Stimulated activated naive CD8-positive, alpha-beta T cell treated with anti-CD3 and anti-CD28 coated beads, Interleukin-15, amount 100 ng/mL, for 72 hours (primary cell): ENCODE measurements at regions not wholly inside any gene's neighbourhood (a gene's known extent, or its start where the extent isn't known, plus 50 kb on each side); places are given as distances from the start of the nearest gene placed in this dataset.
"Not testable (repeated sequence)": the region's sequence is repeated elsewhere in the genome, so short reads cannot be mapped to it uniquely, and the experiment has no call there.

Experiments
- ATAC-seq: fragments of 150-1000 bp; cut with Tn5 transposase; 2 replicates; pipeline ENCODE4 v1.10.0; 2021; ENCODE audit warnings: mild to moderate bottlenecking, moderate library complexity
- DNase-seq, 2 donors: peaks; one replicate each; pipeline ENCODE4 v3.0.0; 2021 to 2022
- H3K27ac Mint-ChIP-seq, 2 donors: one replicate each; pipeline ENCODE4 v1.8.0; 2022; ENCODE audit warnings: mild to moderate bottlenecking in 2 of 2, mixed read lengths in 2 of 2, moderate library complexity in 2 of 2
- H3K27me3 Mint-ChIP-seq: one replicate; pipeline ENCODE4 v1.8.0; 2022; ENCODE audit warnings: mixed read lengths
- H3K4me1 Mint-ChIP-seq: one replicate; pipeline ENCODE4 v1.8.0; 2022; ENCODE audit warnings: mild to moderate bottlenecking, mixed read lengths
- H3K4me3 Mint-ChIP-seq, 2 donors: one replicate each; pipeline ENCODE4 v1.8.0; 2022; ENCODE audit warnings: mild to moderate bottlenecking in 2 of 2, mixed read lengths in 2 of 2, moderate library complexity in 1 of 2
- H3K9me3 Mint-ChIP-seq, 2 donors: one replicate each; pipeline ENCODE4 v1.8.0; 2022; ENCODE audit warnings: mixed read lengths in 2 of 2

- peaks cover 24 to 43% of the 10 kb centered on the region in 2 donors for H3K9me3 Mint-ChIP-seq
- H3K27me3 Mint-ChIP-seq: no peaks in the 10 kb centered on the region
- ATAC-seq (no peak), DNase-seq (no peak)
- no peak overlapping the region for H3K4me3 Mint-ChIP-seq
- no peak overlapping the region for H3K27ac Mint-ChIP-seq
- no peaks in the 10 kb centered on the region for H3K4me1 Mint-ChIP-seq
These were observed 470.1 kb upstream of the LARGE1 start for GRCh38 chr22:34390400-34390799.

GRCh38 chr22:34395370-34395769 lies 475.1 kb upstream of the LARGE1 start:
- no peak for DNase-seq
- Mint-ChIP-seq H3K27ac (no peak overlapping the region), H3K4me1 (no peaks in the 10 kb centered on the region), H3K9me3 (peaks cover 21 to 33% of the 10 kb centered on the region in 2 donors), H3K27me3 (no peaks in the 10 kb centered on the region), H3K4me3 (no peak overlapping the region)
- no peak for ATAC-seq

DNA sequence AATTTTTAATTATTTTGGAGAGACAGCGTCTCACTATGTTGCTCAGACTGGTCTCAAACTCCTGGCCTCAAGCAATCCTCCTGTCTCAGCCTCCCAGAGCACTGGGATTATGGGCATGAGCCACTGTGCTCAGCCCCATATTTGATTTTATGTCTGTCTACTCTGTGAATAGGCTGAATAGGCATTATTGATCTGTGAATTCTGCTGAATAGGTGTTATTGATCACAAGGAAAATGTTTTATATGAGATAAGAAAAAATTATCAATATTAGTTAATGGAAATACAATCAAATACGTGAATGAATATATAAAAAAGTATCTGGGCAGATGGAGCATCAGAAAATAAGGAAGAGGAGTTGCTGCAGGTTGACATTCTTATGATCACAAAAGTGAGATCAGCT lies 483.4 kb upstream of the LARGE1 start:
- ATAC-seq: no peak
- no peak for DNase-seq
- peaks cover 0 to 8% of the 10 kb centered on the region in 2 donors for H3K9me3 Mint-ChIP-seq
- H3K4me3 Mint-ChIP-seq: no peak overlapping the region
- no peaks in the 10 kb centered on the region for H3K27me3 Mint-ChIP-seq
- H3K27ac Mint-ChIP-seq: no peak overlapping the region
- no peaks in the 10 kb centered on the region for H3K4me1 Mint-ChIP-seq

GRCh38 chr22:34410111-34410510 lies 489.8 kb upstream of the LARGE1 start:
- Mint-ChIP-seq H3K4me1 (no peaks in the 10 kb centered on the region), H3K27me3 (no peaks in the 10 kb centered on the region), H3K4me3 (no peak overlapping the region), H3K27ac (no peak overlapping the region), H3K9me3 (peaks cover 6 to 13% of the 10 kb centered on the region in 2 donors)
- no peak for DNase-seq
- ATAC-seq: no peak

GRCh38 chr22:34414467-34415440 lies 494.5 kb upstream of the LARGE1 start:
- H3K4me3 Mint-ChIP-seq: no peak overlapping the region
- H3K27me3 Mint-ChIP-seq: no peaks in the 10 kb centered on the region
- H3K9me3 Mint-ChIP-seq: peaks cover 12 to 15% of the 10 kb centered on the region in 2 donors
- no peak overlapping the region for H3K27ac Mint-ChIP-seq
- peak; percentile 56 for ATAC-seq
- peak; percentile 21 to 50 for DNase-seq
- no peaks in the 10 kb centered on the region for H3K4me1 Mint-ChIP-seq

- DNase-seq (no peak), ATAC-seq (no peak)
- no peak overlapping the region for H3K4me3 Mint-ChIP-seq
- no peak overlapping the region for H3K27ac Mint-ChIP-seq
- H3K4me1 Mint-ChIP-seq: no peaks in the 10 kb centered on the region
- no peaks in the 10 kb centered on the region for H3K27me3 Mint-ChIP-seq
- H3K9me3 Mint-ChIP-seq: peaks cover 12 to 15% of the 10 kb centered on the region in 2 donors
These were observed 496.0 kb upstream of the LARGE1 start for GRCh38 chr22:34416022-34416860.

- not testable (repeated sequence) for H3K27me3 Mint-ChIP-seq, H3K27ac Mint-ChIP-seq, H3K4me1 Mint-ChIP-seq, H3K4me3 Mint-ChIP-seq, ATAC-seq, DNase-seq
- peaks cover 6 to 15% of the 10 kb centered on the region in 2 donors for H3K9me3 Mint-ChIP-seq
These were observed 502.7 kb upstream of the LARGE1 start for GRCh38 chr22:34422948-34423347.

DNA sequence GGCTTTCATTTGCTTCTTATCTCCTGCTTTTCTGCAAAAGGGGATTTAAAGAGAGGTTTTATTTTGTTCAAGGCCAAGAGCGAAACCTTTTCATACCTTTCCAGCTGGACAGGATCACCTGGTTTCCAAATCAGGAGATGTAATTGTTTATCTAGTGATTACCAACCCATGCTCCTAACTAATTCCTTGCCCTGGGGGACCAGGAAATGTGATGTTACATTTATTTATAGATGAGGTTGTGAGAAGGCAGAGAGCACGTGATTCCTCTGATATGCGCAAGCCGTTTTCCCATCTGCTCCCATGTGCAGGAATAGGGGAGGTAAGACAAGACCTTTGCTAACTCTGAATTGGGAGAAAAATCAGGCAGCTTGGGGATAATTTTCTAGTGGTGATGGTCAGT lies 507.2 kb upstream of the LARGE1 start:
- peaks cover 7 to 10% of the 10 kb centered on the region in 2 donors for H3K9me3 Mint-ChIP-seq
- DNase-seq: no peak
- no peak overlapping the region for H3K27ac Mint-ChIP-seq
- ATAC-seq: no peak
- no peaks in the 10 kb centered on the region for H3K27me3 Mint-ChIP-seq
- no peaks in the 10 kb centered on the region for H3K4me1 Mint-ChIP-seq
- no peak overlapping the region for H3K4me3 Mint-ChIP-seq

DNA sequence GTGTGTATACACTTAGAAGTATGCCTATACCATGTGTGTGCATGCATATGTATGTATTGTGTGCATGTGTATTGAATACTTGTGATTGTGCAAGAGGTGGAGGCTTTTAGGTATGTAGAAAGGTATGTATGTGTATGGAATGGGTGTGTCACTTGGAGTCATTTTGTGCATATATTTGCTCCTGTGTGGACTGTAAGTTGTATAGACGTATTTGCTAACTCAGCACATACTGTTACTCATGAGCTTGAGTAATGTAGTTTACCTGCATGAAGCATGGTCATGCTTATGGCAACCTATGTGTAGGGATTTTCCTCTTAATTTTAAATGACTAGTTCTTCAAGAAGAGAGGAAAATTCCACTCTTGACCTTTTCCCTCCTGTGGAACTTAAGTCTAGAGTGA lies 507.6 kb upstream of the LARGE1 start:
- H3K9me3 Mint-ChIP-seq: peaks cover 7 to 10% of the 10 kb centered on the region in 2 donors
- ATAC-seq: no peak
- no peak overlapping the region for H3K4me3 Mint-ChIP-seq
- H3K4me1 Mint-ChIP-seq: no peaks in the 10 kb centered on the region
- no peak overlapping the region for H3K27ac Mint-ChIP-seq
- no peaks in the 10 kb centered on the region for H3K27me3 Mint-ChIP-seq
- no peak for DNase-seq

- Mint-ChIP-seq H3K4me3 (no peak overlapping the region), H3K27me3 (no peaks in the 10 kb centered on the region), H3K4me1 (no peaks in the 10 kb centered on the region), H3K9me3 (peaks cover 7 to 10% of the 10 kb centered on the region in 2 donors), H3K27ac (no peak overlapping the region)
- DNase-seq (no peak), ATAC-seq (peak; percentile 50)
These were observed 509.0 kb upstream of the LARGE1 start for GRCh38 chr22:34429314-34429713.

DNA sequence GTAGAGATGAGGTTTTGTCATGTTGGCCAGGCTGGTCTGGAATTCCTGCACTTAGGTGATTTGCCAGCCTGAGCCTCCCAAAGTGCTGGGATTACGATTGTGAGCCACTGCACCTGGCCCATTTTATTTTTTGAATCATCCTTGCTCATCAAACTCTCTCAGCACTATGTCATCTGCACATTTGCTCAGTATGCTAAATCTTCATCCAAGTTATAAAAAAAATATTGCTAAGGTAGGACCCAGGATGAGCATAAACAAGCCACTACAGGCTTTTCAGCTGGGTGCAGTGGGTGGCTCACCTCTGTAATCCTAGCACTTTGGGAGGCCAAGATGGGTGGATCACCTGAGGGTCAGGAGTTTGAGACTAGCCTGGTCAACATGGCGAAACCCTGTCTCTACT lies 510.1 kb upstream of the LARGE1 start:
- peaks cover 8 to 12% of the 10 kb centered on the region in 2 donors for H3K9me3 Mint-ChIP-seq
- no peaks in the 10 kb centered on the region for H3K27me3 Mint-ChIP-seq
- no peak overlapping the region for H3K27ac Mint-ChIP-seq
- ATAC-seq: no peak
- H3K4me1 Mint-ChIP-seq: no peaks in the 10 kb centered on the region
- no peak overlapping the region for H3K4me3 Mint-ChIP-seq
- no peak for DNase-seq

DNA sequence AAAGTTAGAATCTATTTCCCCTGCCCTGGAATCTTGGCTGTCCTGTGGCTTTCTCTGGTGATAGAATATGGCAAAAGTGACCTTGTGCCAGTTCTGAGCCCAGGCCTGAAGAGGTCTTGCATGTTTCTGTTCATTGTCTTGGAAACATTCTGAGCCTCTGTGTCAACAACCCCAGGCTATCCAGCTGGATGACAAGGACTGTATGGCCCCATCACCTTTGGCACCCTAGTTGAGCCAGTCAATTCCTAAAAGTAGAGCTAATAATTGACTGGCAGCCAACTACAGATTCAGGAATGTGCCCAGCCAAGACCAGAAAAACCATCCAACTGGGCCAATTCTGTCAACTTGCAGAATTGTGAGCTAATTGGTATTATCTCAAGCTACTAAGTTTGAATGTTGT lies 514.1 kb upstream of the LARGE1 start:
- Mint-ChIP-seq H3K27me3 (no peaks in the 10 kb centered on the region), H3K4me1 (no peaks in the 10 kb centered on the region), H3K27ac (no peak overlapping the region), H3K9me3 (peaks cover 11 to 16% of the 10 kb centered on the region in 2 donors), H3K4me3 (no peak overlapping the region)
- no peak for ATAC-seq
- no peak for DNase-seq

DNA sequence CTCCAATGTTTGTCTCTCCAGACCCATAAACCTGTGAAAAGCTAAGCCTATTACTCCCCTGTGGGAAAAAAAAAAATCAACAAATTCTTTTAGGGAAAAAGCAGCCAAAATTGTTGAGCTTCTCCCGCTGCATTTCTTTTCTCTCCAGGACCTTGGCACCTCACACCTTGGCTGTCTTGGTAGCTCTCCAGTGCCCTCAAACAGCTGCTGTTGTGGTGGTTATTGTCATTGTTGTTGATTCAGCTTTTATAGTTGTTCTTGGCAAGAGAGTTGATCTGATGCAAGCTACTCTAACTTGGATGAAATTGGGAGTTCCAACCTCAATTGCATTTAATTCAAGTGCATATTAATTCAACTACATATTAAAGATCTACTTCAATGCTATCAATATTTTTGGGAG lies 516.9 kb upstream of the LARGE1 start:
- no peaks in the 10 kb centered on the region for H3K27me3 Mint-ChIP-seq
- peaks cover 11% of the 10 kb centered on the region in 2 donors for H3K9me3 Mint-ChIP-seq
- no peak for DNase-seq
- no peak overlapping the region for H3K4me3 Mint-ChIP-seq
- no peak overlapping the region for H3K27ac Mint-ChIP-seq
- H3K4me1 Mint-ChIP-seq: no peaks in the 10 kb centered on the region
- ATAC-seq: no peak

DNA sequence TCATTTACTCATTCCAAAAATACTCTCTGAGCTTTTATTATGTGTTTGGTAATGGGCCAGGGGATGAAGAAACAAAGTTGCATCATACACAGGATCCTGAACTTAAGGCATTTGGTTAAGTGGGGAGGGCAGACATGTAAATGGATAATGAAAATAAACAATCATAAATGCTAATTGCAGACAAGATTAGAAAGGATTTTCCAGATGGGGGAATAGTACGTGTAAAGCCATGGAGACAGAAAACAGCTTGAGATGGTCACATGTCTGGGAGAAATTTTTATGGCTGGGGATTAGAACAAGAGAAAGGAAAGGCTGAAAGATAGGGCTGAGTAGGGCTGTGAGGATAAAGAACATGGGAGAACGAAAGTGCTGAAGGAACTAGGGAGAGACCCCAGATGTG lies 534.3 kb upstream of the LARGE1 start:
- no peak for DNase-seq

DNA sequence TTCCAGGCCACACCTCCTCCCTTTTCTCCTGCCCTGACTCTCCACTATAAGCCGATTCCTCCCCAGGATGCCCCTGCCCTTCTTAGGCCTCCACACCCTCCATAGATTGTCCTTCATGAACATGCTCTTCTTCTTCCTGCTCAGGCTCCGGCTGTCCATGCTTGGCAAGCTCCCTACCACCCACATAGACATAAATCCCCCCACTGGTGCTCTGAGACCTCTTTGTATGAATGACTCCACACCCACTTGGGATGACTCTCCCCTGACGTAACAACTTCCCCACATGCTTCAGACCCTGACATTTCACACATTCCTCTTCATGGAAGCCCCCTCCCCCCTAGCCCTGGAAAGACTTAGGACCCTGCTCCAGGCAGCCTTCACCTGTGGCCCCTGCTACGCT lies 542.5 kb upstream of the LARGE1 start:
- H3K27ac Mint-ChIP-seq: no peak overlapping the region

More for the DNA sequence above, 534.3 kb upstream of the LARGE1 start:
- no peak overlapping the region for H3K4me3 Mint-ChIP-seq
- no peaks in the 10 kb centered on the region for H3K4me1 Mint-ChIP-seq
- H3K27ac Mint-ChIP-seq: no peak overlapping the region
- no peaks in the 10 kb centered on the region for H3K27me3 Mint-ChIP-seq
- ATAC-seq: no peak
- peaks cover 5 to 16% of the 10 kb centered on the region in 2 donors for H3K9me3 Mint-ChIP-seq

GRCh38 chr22:34475886-34476285 lies 555.6 kb upstream of the LARGE1 start:
- DNase-seq (no peak), ATAC-seq (no peak)
- Mint-ChIP-seq H3K27me3 (peaks cover 13% of the 10 kb centered on the region), H3K4me3 (no peak overlapping the region), H3K9me3 (peaks cover 6 to 9% of the 10 kb centered on the region in 2 donors), H3K4me1 (no peaks in the 10 kb centered on the region), H3K27ac (no peak overlapping the region)

More for the DNA sequence above, 542.5 kb upstream of the LARGE1 start:
- ATAC-seq: no peak
- Mint-ChIP-seq H3K4me3 (no peak overlapping the region), H3K4me1 (no peaks in the 10 kb centered on the region), H3K9me3 (peaks cover 11 to 14% of the 10 kb centered on the region in 2 donors), H3K27me3 (no peaks in the 10 kb centered on the region)
- no peak for DNase-seq
